Stimulated activated memory B cell treated with anti-CD40 and anti-IgM and Interleukin-4, amounts not matched to agents 10 μg/mL and 1 μg/mL and 100 μg/mL, for 72 hours (primary cell): ENCODE measurements at regions not wholly inside any gene's neighbourhood (a gene's known extent, or its start where the extent isn't known, plus 50 kb on each side); places are given as distances from the start of the nearest gene placed in this dataset.

ENCODE experiments used
- ATAC-seq: fragments of 150-1000 bp; cut with Tn5 transposase; 2 replicates; pipeline ENCODE4 v1.10.0; 2021
- H3K27ac Mint-ChIP-seq: one replicate; pipeline ENCODE4 v1.8.0; 2022; ENCODE audit warnings: mild to moderate bottlenecking, mixed read lengths
- H3K27me3 Mint-ChIP-seq: one replicate; pipeline ENCODE4 v1.8.0; 2022; ENCODE audit warnings: mixed read lengths
- H3K36me3 Mint-ChIP-seq: one replicate; pipeline ENCODE4 v1.8.0; 2022; ENCODE audit warnings: mixed read lengths
- H3K4me1 Mint-ChIP-seq: one replicate; pipeline ENCODE4 v1.8.0; 2022; ENCODE audit warnings: mixed read lengths
- H3K4me3 Mint-ChIP-seq: one replicate; pipeline ENCODE4 v1.8.0; 2022; ENCODE audit warnings: mild to moderate bottlenecking, moderate library complexity, mixed read lengths
- H3K9me3 Mint-ChIP-seq: one replicate; pipeline ENCODE4 v1.8.0; 2022; ENCODE audit warnings: mixed read lengths

DNA sequence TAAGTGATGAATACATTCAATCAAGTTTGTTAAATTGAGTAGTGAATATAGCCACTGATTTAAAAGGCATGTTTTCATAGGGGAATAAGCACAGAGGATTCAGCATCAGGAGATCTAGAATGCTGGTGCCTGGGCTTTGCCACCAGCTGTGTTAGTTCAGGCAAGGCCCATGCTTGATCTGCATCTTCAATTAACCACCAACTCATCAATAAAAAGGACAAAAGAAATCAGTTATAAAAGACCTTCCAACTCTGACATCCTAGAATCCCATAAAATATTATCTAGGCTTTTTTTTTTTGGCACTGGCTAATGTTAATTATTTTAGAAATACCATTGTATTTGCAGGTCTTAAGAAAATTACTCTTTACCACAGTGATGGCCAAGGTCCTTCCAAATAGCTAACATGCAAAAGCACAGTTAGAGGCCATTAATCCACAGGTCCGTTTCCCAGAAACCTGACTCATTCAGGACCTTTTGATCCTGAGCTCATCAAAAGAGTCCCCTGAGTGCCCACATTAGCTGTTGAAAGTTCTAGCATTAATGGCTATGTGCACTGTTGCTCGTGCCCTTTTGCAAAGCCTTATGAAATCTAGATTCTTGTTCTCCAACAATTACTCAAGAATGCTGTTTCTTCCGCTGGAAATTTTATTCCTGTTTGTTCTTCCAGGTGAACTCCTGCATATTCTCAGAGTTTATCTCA is 170.0 kb downstream of the CYRIA start:
- peaks cover 22% of the 10 kb centered on the region for H3K27me3 Mint-ChIP-seq
- H3K4me3 Mint-ChIP-seq: no peak overlapping the region
- H3K9me3 Mint-ChIP-seq: no peaks in the 10 kb centered on the region
- no peak overlapping the region for H3K27ac Mint-ChIP-seq
- no peaks in the 10 kb centered on the region for H3K36me3 Mint-ChIP-seq
- no peak for ATAC-seq
- H3K4me1 Mint-ChIP-seq: no peaks in the 10 kb centered on the region

DNA sequence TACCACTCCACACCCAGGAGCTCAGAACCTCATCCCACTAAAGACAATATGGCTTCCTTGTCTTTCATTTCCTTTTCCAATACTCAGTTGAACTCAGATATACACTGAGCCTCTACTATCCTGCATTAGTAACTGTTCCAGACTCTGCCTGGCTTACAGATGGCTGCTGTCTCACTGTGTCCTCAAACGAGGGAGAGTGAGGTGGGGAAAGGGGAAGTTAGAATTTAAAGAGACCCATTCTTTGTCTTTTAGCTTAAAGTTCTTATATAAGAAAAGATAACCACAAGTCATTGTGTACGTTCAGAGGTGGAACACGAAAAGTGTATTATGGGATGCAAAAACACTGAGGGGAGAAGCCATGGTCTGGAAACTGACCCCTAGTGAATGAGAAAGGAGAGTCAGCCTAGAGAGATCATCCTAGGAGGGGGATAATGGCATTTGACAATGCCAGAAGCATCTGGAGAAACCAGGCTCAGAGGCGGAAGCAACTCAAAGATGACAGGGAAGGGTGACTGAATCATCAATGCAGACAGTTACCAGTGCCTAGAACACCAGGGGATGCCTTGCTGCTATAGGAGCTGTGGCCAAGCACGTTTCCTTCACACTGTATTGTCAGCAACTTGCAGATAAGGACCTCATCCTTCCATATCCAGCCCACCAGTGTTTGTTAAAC is 170.7 kb downstream of the CYRIA start:
- no peak for ATAC-seq
- H3K4me1 Mint-ChIP-seq: no peaks in the 10 kb centered on the region
- H3K4me3 Mint-ChIP-seq: no peak overlapping the region
- H3K36me3 Mint-ChIP-seq: no peaks in the 10 kb centered on the region
- no peaks in the 10 kb centered on the region for H3K9me3 Mint-ChIP-seq
- peaks cover 29% of the 10 kb centered on the region for H3K27me3 Mint-ChIP-seq
- H3K27ac Mint-ChIP-seq: no peak overlapping the region

DNA sequence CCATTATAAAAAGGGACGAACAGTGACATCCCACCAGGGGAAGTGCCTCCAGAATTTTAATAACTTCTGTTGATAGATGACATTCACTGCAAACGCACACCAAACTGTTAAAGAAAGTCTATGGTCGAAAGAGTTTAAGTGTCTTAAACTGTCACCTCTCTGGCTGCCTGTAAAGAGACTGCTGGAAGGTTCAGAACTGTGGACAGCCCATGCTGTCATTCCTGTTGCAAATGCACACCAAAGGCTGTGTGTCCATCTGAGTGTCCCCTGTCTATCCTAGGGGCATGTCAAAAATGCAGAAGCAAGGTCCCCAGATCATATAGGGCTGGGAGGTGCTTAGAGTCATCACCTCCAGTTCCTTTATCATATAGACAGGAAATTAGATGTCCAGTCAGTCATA is 171.8 kb downstream of the CYRIA start:
- Mint-ChIP-seq H3K4me3 (no peak overlapping the region), H3K36me3 (no peaks in the 10 kb centered on the region), H3K27me3 (peaks cover 37% of the 10 kb centered on the region), H3K27ac (no peak overlapping the region), H3K9me3 (no peaks in the 10 kb centered on the region), H3K4me1 (no peaks in the 10 kb centered on the region)
- no peak for ATAC-seq

DNA sequence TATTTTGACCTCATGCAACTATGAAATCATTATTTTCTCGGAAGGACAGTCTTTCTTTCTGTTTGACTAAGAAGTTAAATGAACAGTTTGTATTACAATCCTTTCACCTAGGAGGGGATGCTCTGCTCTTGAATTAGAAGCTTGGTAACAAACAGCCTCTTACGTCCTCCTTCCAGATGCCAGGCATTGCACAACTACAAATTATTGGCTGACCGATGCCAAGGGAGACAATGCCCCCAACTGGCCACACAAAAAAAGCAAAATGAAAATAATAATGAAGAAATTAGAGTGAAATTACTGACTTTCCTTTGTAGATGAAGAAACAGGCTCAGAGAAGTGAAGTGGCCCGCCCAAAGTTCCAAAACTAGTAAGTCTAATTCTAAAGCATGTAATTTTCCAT is 177.9 kb downstream of the CYRIA start:
- Mint-ChIP-seq H3K27ac (no peak overlapping the region), H3K27me3 (peaks cover 56% of the 10 kb centered on the region), H3K4me3 (no peak overlapping the region), H3K36me3 (no peaks in the 10 kb centered on the region), H3K9me3 (peaks cover 3% of the 10 kb centered on the region), H3K4me1 (no peaks in the 10 kb centered on the region)
- ATAC-seq: no peak

DNA sequence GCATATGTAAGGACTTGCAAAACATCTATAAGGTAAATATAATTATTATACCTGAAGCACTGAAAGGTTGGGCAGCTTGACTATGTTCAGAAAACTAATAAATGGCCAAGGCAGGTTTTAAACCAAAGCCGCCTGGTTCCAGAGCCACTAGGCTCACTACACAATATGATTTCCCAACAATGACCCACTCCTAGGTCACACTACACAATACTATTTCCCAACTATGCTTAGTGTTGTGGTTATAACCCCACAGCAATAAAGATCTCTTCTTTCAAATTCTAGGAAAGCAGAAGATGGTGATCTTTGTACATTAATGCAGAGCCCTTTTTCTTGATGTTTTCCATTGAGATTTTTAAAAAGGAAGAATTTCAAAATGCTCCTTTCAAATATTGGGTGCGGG is 180.4 kb downstream of the CYRIA start:
- peaks cover 50% of the 10 kb centered on the region for H3K27me3 Mint-ChIP-seq
- ATAC-seq: no peak
- H3K4me1 Mint-ChIP-seq: no peaks in the 10 kb centered on the region
- H3K4me3 Mint-ChIP-seq: no peak overlapping the region
- no peak overlapping the region for H3K27ac Mint-ChIP-seq
- H3K9me3 Mint-ChIP-seq: peaks cover 3% of the 10 kb centered on the region
- no peaks in the 10 kb centered on the region for H3K36me3 Mint-ChIP-seq

DNA sequence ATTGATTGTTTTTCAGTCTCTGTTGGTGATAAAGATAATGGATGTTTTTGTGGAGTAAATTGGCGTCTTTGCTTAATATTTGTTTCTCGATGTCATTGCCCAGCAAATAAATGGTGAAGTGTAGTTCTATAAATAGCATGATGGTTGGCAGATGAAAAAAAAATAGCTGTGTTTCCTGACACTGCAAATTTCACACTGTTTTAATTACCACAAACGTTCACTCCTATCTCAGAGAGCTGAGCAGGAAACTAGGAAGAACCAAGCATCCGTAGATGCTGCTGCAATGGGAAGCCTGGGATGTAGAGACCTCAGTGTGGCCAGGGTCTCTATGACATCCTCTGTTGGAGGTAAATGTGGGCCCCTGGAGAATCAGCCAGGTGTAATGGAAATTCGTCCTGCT is 183.2 kb downstream of the CYRIA start:
- Mint-ChIP-seq H3K4me1 (no peaks in the 10 kb centered on the region), H3K27me3 (peaks cover 28% of the 10 kb centered on the region), H3K27ac (no peak overlapping the region), H3K36me3 (no peaks in the 10 kb centered on the region), H3K4me3 (no peak overlapping the region), H3K9me3 (peaks cover 3% of the 10 kb centered on the region)
- ATAC-seq: no peak

DNA sequence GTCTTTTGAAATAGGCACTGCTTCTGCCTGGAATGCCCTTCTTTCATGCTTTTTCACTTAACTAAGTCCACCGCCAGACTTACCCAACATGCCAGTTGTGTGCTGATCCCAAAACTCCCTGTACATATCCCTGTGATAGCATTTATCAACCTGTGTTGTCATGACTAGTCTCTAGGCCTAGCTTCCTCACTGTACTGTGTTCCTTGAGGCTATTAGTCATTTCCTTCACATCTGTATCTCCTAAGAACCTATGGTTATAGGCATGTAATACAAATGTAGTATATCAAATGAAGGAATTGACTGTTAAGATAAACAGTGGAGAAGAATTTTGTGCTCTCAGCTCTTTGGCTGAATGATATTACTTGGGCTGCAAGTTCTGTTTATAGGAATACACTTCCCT is 184.3 kb downstream of the CYRIA start:
- H3K4me1 Mint-ChIP-seq: no peaks in the 10 kb centered on the region
- no peak overlapping the region for H3K4me3 Mint-ChIP-seq
- no peaks in the 10 kb centered on the region for H3K36me3 Mint-ChIP-seq
- H3K9me3 Mint-ChIP-seq: peaks cover 3% of the 10 kb centered on the region
- H3K27ac Mint-ChIP-seq: no peak overlapping the region
- H3K27me3 Mint-ChIP-seq: peaks cover 20% of the 10 kb centered on the region
- no peak for ATAC-seq

DNA sequence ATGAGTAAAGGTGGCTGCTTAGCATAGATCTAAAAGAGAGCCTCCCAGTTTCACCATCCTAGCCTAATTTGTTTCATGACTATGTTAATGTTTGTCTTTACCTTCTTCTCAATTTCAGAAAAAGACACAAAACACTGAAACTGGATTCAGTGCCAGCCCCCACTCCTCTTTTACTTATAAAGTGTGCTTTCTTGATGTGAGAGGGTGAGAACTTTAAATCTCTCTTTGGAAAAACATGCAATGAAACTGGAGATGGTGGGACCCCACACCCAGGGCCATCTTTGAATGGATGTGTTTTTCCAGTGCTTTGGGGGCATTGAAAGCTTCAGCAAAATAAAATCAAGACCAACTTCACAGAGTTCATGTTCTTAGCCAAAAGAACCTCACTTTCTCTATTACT is 185.9 kb downstream of the CYRIA start:
- Mint-ChIP-seq H3K36me3 (no peaks in the 10 kb centered on the region), H3K4me3 (no peak overlapping the region), H3K27ac (no peak overlapping the region), H3K9me3 (peaks cover 3% of the 10 kb centered on the region), H3K27me3 (peaks cover 20% of the 10 kb centered on the region), H3K4me1 (no peaks in the 10 kb centered on the region)
- ATAC-seq: no peak

DNA sequence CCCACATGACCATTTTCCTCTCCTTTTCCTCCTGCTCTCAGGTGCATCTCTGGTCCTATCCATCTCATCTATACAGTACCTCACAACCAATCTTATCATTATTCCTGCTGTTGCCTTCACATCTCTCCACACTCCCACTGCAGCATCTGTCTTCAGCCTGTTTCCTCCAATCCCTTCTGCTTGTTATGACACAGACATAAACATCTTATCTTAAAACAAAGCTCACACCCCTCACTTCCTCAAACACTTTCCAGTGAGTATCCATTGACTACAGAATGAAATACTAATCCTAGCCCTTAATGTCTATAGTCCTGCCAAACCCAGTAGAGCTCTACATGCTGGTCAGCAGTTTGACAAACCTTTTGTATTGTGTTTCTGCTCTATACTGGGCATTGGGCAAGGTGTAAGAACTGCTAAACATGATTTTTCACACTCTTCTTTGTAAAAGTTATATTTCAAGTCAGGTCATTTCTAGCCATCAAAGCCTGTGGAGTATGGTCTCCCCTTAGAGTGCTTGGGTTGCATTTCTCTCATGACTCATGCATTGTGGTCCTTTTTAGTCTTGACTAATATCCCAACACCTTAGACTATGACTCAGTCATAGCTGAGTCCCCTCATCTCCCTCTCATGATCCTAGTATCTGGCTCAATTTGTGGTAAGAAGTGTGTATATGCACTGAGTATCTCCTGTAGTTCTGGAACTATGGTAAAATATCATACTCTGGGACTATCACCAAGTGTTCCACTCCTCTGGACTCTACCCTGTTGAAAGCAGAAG is 187.0 kb downstream of the CYRIA start:
- no peak overlapping the region for H3K4me3 Mint-ChIP-seq
- no peaks in the 10 kb centered on the region for H3K4me1 Mint-ChIP-seq
- H3K9me3 Mint-ChIP-seq: no peaks in the 10 kb centered on the region
- no peak overlapping the region for H3K27ac Mint-ChIP-seq
- H3K36me3 Mint-ChIP-seq: no peaks in the 10 kb centered on the region
- peaks cover 20% of the 10 kb centered on the region for H3K27me3 Mint-ChIP-seq
- ATAC-seq: no peak

DNA sequence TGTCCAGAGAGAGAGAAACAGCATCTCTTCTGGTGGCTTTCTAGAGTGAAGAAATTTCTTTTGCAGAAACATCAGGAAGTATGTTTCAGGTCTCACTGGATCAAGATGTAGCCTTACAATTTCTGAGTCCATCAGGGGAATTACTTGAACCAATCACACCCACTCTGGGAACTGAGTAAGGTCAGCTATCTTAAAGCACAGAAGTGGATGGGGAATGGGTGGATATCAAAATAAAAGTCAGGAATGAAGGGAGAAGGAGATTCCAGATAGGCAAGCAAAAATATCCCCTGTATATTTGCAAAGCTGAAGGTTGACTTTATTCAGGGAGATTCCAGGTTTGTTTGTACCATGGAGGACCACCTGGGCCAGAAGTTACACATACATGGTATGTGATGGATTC is 188.0 kb downstream of the CYRIA start:
- H3K4me3 Mint-ChIP-seq: no peak overlapping the region
- H3K9me3 Mint-ChIP-seq: no peaks in the 10 kb centered on the region
- no peak overlapping the region for H3K27ac Mint-ChIP-seq
- ATAC-seq: no peak
- H3K36me3 Mint-ChIP-seq: no peaks in the 10 kb centered on the region
- no peaks in the 10 kb centered on the region for H3K4me1 Mint-ChIP-seq
- peaks cover 12% of the 10 kb centered on the region for H3K27me3 Mint-ChIP-seq

DNA sequence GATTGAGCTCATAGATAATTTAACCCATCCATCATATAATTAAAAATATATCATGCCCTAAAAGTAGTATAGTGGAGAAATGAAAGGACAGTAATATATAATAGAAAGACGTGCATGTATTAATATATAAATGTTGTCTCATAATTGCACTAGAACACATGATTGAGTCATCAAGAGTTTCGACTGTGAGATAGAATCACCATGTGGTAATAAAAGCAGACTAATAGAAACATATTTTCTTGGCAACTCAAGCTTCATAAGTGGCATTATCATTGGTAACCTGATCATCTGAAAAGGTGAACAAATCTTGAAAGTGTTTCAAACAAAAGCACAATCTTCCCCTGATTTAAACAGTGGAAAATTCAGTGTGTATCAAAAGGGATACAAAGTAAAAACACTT is 188.8 kb downstream of the CYRIA start:
- Mint-ChIP-seq H3K36me3 (no peaks in the 10 kb centered on the region), H3K9me3 (no peaks in the 10 kb centered on the region), H3K27me3 (peaks cover 11% of the 10 kb centered on the region), H3K4me3 (no peak overlapping the region), H3K4me1 (no peaks in the 10 kb centered on the region), H3K27ac (no peak overlapping the region)
- no peak for ATAC-seq

DNA sequence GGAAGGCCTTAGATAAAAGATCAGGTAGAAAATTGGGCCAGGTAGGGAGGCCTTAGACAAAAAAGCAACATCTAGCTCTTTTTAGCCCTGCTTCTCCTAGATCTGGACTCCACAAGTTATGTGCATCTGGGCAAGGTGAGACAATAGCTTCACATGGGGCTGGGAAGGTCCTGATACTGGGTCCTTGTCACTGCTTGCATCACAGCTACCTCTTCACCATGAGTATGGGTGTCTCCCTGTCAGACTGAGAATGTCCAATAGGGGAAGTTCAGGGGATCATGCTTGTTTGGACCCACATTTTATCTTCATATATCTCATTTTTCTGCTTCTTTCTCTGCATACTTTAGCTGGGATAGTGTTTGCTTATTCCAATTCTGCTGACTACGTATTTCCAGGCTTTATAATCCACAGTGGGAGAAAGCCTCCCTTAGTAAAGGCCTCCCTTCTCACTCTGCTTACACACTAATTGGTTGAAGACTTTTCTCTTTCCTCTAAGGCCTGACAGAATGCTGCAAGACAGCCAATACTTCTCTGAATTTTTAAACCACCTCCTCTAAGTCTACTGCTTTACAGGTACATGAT is 189.6 kb downstream of the CYRIA start:
- no peaks in the 10 kb centered on the region for H3K36me3 Mint-ChIP-seq
- ATAC-seq: no peak
- peaks cover 9% of the 10 kb centered on the region for H3K27me3 Mint-ChIP-seq
- H3K4me1 Mint-ChIP-seq: no peaks in the 10 kb centered on the region
- no peaks in the 10 kb centered on the region for H3K9me3 Mint-ChIP-seq
- no peak overlapping the region for H3K4me3 Mint-ChIP-seq
- H3K27ac Mint-ChIP-seq: no peak overlapping the region

DNA sequence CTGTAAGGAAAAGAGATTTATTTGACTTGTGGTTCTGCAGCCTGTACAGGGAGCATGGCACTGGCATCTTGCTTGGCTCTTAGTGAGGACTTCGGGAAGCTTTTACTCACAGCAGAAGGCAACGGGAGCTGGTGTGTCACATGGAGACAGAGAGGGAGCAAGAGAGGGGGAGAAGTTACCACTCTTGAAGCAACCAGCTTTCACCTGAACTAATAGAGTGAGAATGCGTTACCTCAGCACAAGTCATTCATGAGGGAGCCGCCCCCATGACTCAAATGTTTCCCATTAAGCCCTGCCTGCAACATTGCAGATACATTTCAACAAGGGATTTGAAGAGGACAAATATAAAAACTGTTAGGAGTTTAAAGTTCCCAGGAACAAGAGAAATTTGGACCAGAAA is 190.0 kb downstream of the CYRIA start:
- H3K27me3 Mint-ChIP-seq: peaks cover 9% of the 10 kb centered on the region
- no peaks in the 10 kb centered on the region for H3K36me3 Mint-ChIP-seq
- no peak for ATAC-seq
- H3K9me3 Mint-ChIP-seq: no peaks in the 10 kb centered on the region
- no peaks in the 10 kb centered on the region for H3K4me1 Mint-ChIP-seq
- H3K27ac Mint-ChIP-seq: no peak overlapping the region
- no peak overlapping the region for H3K4me3 Mint-ChIP-seq

DNA sequence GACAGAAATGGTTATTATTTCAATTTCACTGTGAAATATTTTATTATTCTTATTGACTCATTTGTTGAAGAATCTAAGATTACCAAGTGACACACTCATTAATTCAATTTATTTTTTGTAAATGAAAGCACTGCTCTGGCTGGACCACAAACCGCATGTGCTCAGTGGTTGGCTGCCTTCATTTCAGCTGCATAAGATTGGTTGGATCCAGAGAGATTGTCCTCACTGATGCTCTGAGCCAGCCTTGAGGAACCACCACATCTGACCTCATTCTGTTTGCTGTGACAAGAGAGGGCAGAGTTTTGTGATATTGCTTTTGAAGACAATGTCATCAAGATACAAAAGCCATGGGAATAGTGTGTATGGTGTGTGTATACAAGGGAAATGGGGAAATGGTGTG is 192.1 kb downstream of the CYRIA start:
- H3K4me3 Mint-ChIP-seq: no peak overlapping the region
- H3K36me3 Mint-ChIP-seq: no peaks in the 10 kb centered on the region
- no peaks in the 10 kb centered on the region for H3K4me1 Mint-ChIP-seq
- ATAC-seq: no peak
- no peaks in the 10 kb centered on the region for H3K9me3 Mint-ChIP-seq
- H3K27me3 Mint-ChIP-seq: peaks cover 9% of the 10 kb centered on the region
- no peak overlapping the region for H3K27ac Mint-ChIP-seq

DNA sequence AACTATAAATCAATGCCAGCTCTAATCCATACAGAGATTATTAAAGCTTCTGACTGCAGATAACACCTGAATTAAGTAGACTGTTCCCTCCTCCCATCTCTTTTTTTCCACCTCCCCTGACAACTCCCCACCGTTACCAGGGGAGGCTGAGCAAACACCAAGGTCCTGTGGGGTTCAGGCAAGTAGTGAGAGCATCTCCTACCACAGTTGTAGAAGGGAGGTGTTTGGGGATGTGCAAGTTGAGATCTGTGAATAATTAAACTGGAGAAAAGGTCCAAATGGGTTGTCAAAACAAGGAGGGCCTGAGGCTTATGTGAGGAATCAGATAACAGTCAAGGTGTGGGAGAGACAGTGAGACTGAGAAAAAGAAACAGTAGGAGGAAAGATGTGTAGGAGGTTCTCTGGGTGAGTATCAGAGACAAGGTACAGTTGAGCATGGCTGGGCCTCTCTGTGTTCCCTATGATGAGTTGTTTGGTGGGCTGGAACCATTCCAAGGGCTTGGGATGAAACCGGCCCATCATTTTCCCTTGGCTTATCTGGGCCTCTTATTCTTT is 194.6 kb downstream of the CYRIA start:
- ATAC-seq: no peak
- H3K4me1 Mint-ChIP-seq: no peaks in the 10 kb centered on the region
- H3K27me3 Mint-ChIP-seq: peaks cover 16% of the 10 kb centered on the region
- H3K9me3 Mint-ChIP-seq: no peaks in the 10 kb centered on the region
- no peaks in the 10 kb centered on the region for H3K36me3 Mint-ChIP-seq
- H3K27ac Mint-ChIP-seq: no peak overlapping the region
- H3K4me3 Mint-ChIP-seq: no peak overlapping the region
